Endothelial cell of umbilical vein (primary cell): ENCODE measurements at regions not wholly inside any gene's neighbourhood (a gene's known extent, or its start where the extent isn't known, plus 50 kb on each side); places are given as distances from the start of the nearest gene placed in this dataset.

Experiments
- BruUV-seq: library from RNA; stranded (reverse); fragments of 400-500 nt; replicated peaks from 2 replicates; lab custom pipeline; 2021; lab: Mats Ljungman, UMichigan
- CTCF ChIA-PET: fragments of 300-600, 350-600 bp; sonication (Branson Sonifier 250); formaldehyde crosslinking; loops from one replicate; lab custom pipeline; 2021; ENCODE audit warnings: antibody characterized with exemption, inconsistent platforms; lab: Charles Lee
- POLR2A ChIA-PET: fragments of 300-600, 350-600 bp; sonication (Branson Sonifier 250); formaldehyde crosslinking; loops from one replicate; lab custom pipeline; 2021; ENCODE audit warnings: antibody characterized with exemption, inconsistent platforms; lab: Charles Lee
- DNase-seq: peaks from one replicate; pipeline ENCODE4 v3.0.0-alpha.2; 2011; ENCODE audit warnings: low read depth, low spot score
- FAIRE-seq: peaks from 2 replicates; lab custom pipeline; 2011; peaks lifted over from hg19 to GRCh38; lab: Jason Lieb, UNC
- H2AFZ ChIP-seq: 2 replicates; pipeline ENCODE4 v1.6.0; 2012; ENCODE audit warnings: low read depth, low read length, control low read depth, inconsistent platforms
- H3K27ac ChIP-seq: 2 replicates; pipeline ENCODE4 v1.5.1; 2011; ENCODE audit warnings: low read depth, mild to moderate bottlenecking, control low read depth, low read length, moderate library complexity; ENCODE audit not compliant: insufficient read depth
- H3K27me3 ChIP-seq, 2 experiments: 2 replicates each; pipeline versions ENCODE4 v1.6.0 to v1.6.1; 2011; ENCODE audit warnings: low read length in 2 of 2, mixed read lengths in 1 of 2; ENCODE audit not compliant: control insufficient read depth in 2 of 2, insufficient read depth in 2 of 2
- H3K36me3 ChIP-seq, 2 experiments: 2 replicates in 1 of 2; 3 replicates in 1 of 2; pipeline ENCODE4 v1.5.1; 2011; ENCODE audit warnings: low read length in 2 of 2, mild to moderate bottlenecking in 1 of 2, moderate library complexity in 1 of 2; ENCODE audit not compliant: control insufficient read depth in 2 of 2, insufficient read depth in 2 of 2; ENCODE audit errors: extremely low read depth in 1 of 2
- H3K4me1 ChIP-seq: 3 replicates; pipeline ENCODE4 v1.5.1; 2011; ENCODE audit warnings: mild to moderate bottlenecking, low read length; ENCODE audit not compliant: control insufficient read depth, insufficient read depth; ENCODE audit errors: extremely low read depth
- H3K4me2 ChIP-seq: 2 replicates; pipeline ENCODE4 v1.6.1; 2011; ENCODE audit warnings: low read length, control low read depth, mixed read lengths; ENCODE audit not compliant: insufficient read depth
- H3K4me3 ChIP-seq, 3 experiments: fragments of 200-600 bp in 1 of 3; sonication (generic), shearing (Covaris generic) in 1 of 3; replicated peaks in 1 of 3; 2 replicates each; pipeline ENCODE4 v1.5.1; 2011 to 2016; ENCODE audit warnings: control low read depth in 3 of 3, low read length in 3 of 3, mild to moderate bottlenecking in 2 of 3, inconsistent platforms in 1 of 3, low read depth in 1 of 3, moderate library complexity in 1 of 3; ENCODE audit not compliant: insufficient read depth in 1 of 3
- H3K79me2 ChIP-seq: 2 replicates; pipeline ENCODE4 v1.6.0; 2012; ENCODE audit warnings: low read length, inconsistent platforms; ENCODE audit not compliant: control insufficient read depth, insufficient read depth
- H3K9ac ChIP-seq: replicated peaks from 2 replicates; pipeline ENCODE3; 2011; ENCODE audit warnings: low read length, control low read depth; ENCODE audit not compliant: insufficient read depth; ENCODE audit errors: extremely low read depth
- H3K9me1 ChIP-seq: replicated peaks from 3 replicates; pipeline ENCODE4 v1.6.0; 2011; ENCODE audit warnings: mild to moderate bottlenecking, low read length; ENCODE audit not compliant: control insufficient read depth, insufficient read depth; ENCODE audit errors: extremely low read depth
- H3K9me3 ChIP-seq: replicated peaks from 2 replicates; pipeline ENCODE4 v1.5.1; 2012; ENCODE audit warnings: low read length, inconsistent platforms; ENCODE audit not compliant: control insufficient read depth, insufficient read depth
- H4K20me1 ChIP-seq: replicated peaks from 2 replicates; pipeline ENCODE3; 2011; ENCODE audit warnings: mild to moderate bottlenecking, low read length; ENCODE audit not compliant: control insufficient read depth, insufficient read depth; ENCODE audit errors: extremely low read depth
- CTCF ChIP-seq, 2 donors: IDR thresholded peaks; 1 replicate in 1 of 2; 2 replicates in 1 of 2; pipeline ENCODE4 v1.5.1; 2011; ENCODE audit warnings: low read length in 2 of 2, mild to moderate bottlenecking in 2 of 2, moderate library complexity in 2 of 2, control low read depth in 1 of 2, inconsistent platforms in 1 of 2, low read depth in 1 of 2; ENCODE audit not compliant: insufficient read depth in 1 of 2; ENCODE audit errors: extremely low read depth in 1 of 2
- EZH2 ChIP-seq: IDR thresholded peaks from 2 replicates; pipeline ENCODE4 v1.6.1; 2012; ENCODE audit warnings: borderline replicate concordance, low read depth, mild to moderate bottlenecking, moderate library complexity, low read length, inconsistent platforms; ENCODE audit not compliant: severe bottlenecking
- FOS ChIP-seq: IDR thresholded peaks from 2 replicates; pipeline ENCODE4 v1.6.1; 2011; ENCODE audit warnings: mild to moderate bottlenecking, low read length, moderate library complexity, borderline replicate concordance; ENCODE audit not compliant: insufficient read depth
- GATA2 ChIP-seq: IDR thresholded peaks from 2 replicates; pipeline ENCODE4 v1.7.0; 2011; ENCODE audit warnings: low read depth, mild to moderate bottlenecking, moderate library complexity, mixed read lengths, low read length; ENCODE audit not compliant: insufficient read length, insufficient read depth
- JUN ChIP-seq: IDR thresholded peaks from 2 replicates; pipeline ENCODE4 v1.6.1; 2011; ENCODE audit warnings: borderline replicate concordance, low read depth; ENCODE audit not compliant: insufficient read length, insufficient read depth
- MYC ChIP-seq: IDR thresholded peaks from one replicate; pipeline ENCODE4 v1.6.1; 2011; ENCODE audit warnings: mild to moderate bottlenecking, low read depth, low read length
- POLR2A ChIP-seq: IDR thresholded peaks from 2 replicates; pipeline ENCODE4 v1.6.1; 2012; ENCODE audit warnings: low read depth, mild to moderate bottlenecking, control low read depth, low read length
- POLR2AphosphoS5 ChIP-seq: IDR thresholded peaks from 2 replicates; pipeline ENCODE4 v1.6.1; 2012; ENCODE audit warnings: low read depth, mild to moderate bottlenecking, control low read depth, low read length, moderate library complexity; ENCODE audit not compliant: insufficient read depth
- dilution Hi-C: fragments of 300-500 bp; cut with MboI; formaldehyde crosslinking; loops from one replicate; pipeline ENCODE4 v1.15.0; 2019; ENCODE audit warnings: low sequenced_read_pairs; ENCODE audit not compliant: extremely low pct_ligation_motif_present
- intact Hi-C: fragments of 100-400 bp; cut with micrococcal nuclease; formaldehyde crosslinking; loops from one replicate; pipeline ENCODE4 v1.10.0; 2022
- TF ChIP-seq, protein P1 (sequence below): IDR thresholded peaks from 2 replicates; pipeline ENCODE4 v1.6.1; 2011; ENCODE audit not compliant: insufficient read depth, insufficient read length

- dilution Hi-C loops (no loop called here), intact Hi-C loops (loop anchor here (1.0 to 2.0 kb wide), 2 partner anchors 291 to 469 kb away; no protein-coding TSS in a partner anchor)
- peaks cover 0 to 5% of the 10 kb centered on the region in 2 experiments for H3K27me3 ChIP-seq
- no peaks in the 10 kb centered on the region for H3K79me2 ChIP-seq
- no peak overlapping the region for H2AFZ ChIP-seq
- no TSS peak for BruUV-seq
- FAIRE-seq (no peak), DNase-seq (no peak)
- no peak overlapping the region for H3K4me3 ChIP-seq
- H3K27ac ChIP-seq = no peak overlapping the region
- H3K9me1 ChIP-seq = no peaks in the 10 kb centered on the region
- H3K9ac ChIP-seq = no peak overlapping the region
- H3K36me3 ChIP-seq = no peaks in the 10 kb centered on the region
- POLR2A ChIA-PET = no interaction called here
- no peak overlapping the region for H3K4me2 ChIP-seq
- no peaks in the 10 kb centered on the region for H3K9me3 ChIP-seq
- TF ChIP-seq JUN (no peak), FOS (no peak), POLR2A (no peak)
- CTCF ChIA-PET = interaction anchor here (0.5 to 4.9 kb wide), 24 partner anchors 9 to 515 kb away, joined by 3 to 60 read pairs (median 6); partner anchors contain the start of gene CCDC73
- no peaks in the 10 kb centered on the region for H4K20me1 ChIP-seq
- H3K4me1 ChIP-seq = no peaks in the 10 kb centered on the region
These were observed 111.6 kb downstream of the WT1 start for GRCh38 chr11:32323814-32324130.

DNA sequence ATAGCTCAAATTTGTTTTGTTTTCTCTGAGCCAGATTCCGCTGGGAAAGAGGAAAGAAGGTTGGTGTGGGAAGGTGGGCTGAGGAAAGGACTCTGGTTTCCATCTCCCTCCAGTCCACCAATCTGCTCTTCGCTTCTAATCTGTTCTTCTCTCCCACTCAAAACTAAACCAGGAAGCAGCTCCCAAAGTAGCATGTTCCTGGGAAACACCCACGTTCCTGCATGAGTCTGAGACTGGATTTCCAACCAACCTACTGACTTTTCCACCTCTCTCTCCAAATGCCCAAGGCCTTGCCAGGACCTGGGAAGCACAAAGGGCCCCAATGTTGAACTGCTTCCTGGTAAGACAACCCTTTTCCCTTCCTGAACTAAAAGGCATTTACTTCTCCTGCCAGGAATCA lies 110.2 kb downstream of the WT1 start:
- no peaks in the 10 kb centered on the region for H3K9me1 ChIP-seq
- no peak for FAIRE-seq
- H3K9ac ChIP-seq = no peak overlapping the region
- H3K27ac ChIP-seq = no peak overlapping the region
- H3K36me3 ChIP-seq = no peaks in the 10 kb centered on the region
- H3K79me2 ChIP-seq = no peaks in the 10 kb centered on the region
- H2AFZ ChIP-seq = no peak overlapping the region
- BruUV-seq = no TSS peak
- no peaks in the 10 kb centered on the region for H3K9me3 ChIP-seq
- DNase-seq = no peak
- dilution Hi-C loops = no loop called here
- H4K20me1 ChIP-seq = no peaks in the 10 kb centered on the region
- intact Hi-C loops = no loop called here
- H3K4me2 ChIP-seq = no peak overlapping the region
- H3K4me1 ChIP-seq = no peaks in the 10 kb centered on the region
- TF ChIP-seq POLR2A (no peak), JUN (no peak), CTCF (IDR thresholded peaks at IDR 0.05; ENCODE audit: extremely low read depth in 1 of 2, insufficient read depth in 1 of 2, low read depth in 1 of 2, low read length in 2 of 2) (no peak), EZH2 (no peak), FOS (no peak), GATA2 (no peak), MYC (no peak), POLR2AphosphoS5 (no peak)
- TF ChIP-seq, protein P1, sequence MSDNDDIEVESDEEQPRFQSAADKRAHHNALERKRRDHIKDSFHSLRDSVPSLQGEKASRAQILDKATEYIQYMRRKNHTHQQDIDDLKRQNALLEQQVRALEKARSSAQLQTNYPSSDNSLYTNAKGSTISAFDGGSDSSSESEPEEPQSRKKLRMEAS = no peak
- POLR2A ChIA-PET = no interaction called here
- CTCF ChIA-PET = interaction anchor here (0.7 to 4.9 kb wide), 14 partner anchors 9 to 1360 kb away, joined by 3 to 60 read pairs (median 4); no protein-coding TSS in a partner anchor
- peaks cover 0 to 5% of the 10 kb centered on the region in 2 experiments for H3K27me3 ChIP-seq
- no peak overlapping the region for H3K4me3 ChIP-seq
